HG03066 (cell line): ENCODE measurements at regions not wholly inside any gene's neighbourhood (a gene's known extent, or its start where the extent isn't known, plus 50 kb on each side); places are given as distances from the start of the nearest gene placed in this dataset.

Experiments
- ATAC-seq: cut with Tn5 transposase; IDR thresholded peaks from one replicate; pipeline ENCODE4 v1.9.1; 2021; ENCODE audit warnings: low read depth; ENCODE audit not compliant: unreplicated experiment

DNA sequence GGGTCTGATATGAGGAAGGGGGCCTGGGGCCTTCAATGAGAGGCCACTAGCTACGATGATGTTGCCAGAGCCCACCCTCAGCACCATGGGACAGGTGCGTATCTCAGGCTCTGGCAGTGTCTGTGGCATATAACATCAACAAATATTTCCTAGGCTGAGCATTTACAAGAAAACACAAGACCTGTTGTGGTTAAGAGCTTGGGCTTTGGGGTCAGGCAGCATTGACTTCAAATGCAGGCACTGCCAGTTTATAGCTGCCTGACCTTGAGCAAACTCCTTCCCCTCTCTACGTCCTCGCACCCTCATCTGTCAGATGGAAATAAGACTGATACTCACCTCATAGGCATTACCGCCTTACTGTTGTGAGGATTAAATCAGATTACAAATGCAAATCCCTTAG lies 156.0 kb downstream of the KATNAL1 start:
- ATAC-seq: no peak

DNA sequence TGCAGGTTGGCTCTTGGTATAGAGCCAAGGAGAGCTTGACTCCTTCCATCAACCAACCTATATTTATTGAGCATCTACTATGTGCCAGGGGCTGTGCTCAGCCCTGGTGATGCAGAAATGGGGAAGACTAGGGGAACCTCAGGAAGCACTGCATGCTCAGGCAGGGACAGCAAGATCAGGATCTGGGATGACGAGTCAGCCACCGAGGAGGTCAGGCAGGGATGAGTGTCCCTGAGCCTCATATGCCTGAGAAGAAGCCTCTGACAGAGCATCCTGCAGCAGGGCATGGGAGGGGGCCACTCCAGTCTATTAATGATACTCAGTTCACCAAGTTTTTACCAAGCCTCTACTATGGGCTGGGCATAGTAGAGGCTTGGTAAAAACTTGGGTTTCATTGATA lies 158.1 kb downstream of the KATNAL1 start:
- no peak for ATAC-seq

DNA sequence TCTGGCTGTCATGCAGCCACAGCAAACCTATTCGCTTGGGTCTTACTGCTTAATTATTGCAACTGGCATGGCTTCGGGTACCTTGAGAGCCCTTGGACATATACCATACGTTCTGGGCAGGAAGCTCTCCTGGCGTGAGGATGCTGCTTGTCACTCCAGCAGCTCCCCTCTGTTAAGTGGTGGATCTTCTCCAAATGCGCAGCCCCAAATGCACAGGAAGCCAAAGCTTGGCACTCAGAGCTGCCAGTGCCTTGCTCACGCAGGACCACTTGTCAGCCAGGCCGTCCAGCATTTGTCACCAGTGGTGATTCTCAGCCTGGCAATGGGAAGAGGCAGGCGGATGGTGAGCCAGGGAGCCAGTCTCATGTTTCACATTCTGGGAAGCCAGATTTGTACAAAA lies 158.6 kb downstream of the KATNAL1 start:
- no peak for ATAC-seq

DNA sequence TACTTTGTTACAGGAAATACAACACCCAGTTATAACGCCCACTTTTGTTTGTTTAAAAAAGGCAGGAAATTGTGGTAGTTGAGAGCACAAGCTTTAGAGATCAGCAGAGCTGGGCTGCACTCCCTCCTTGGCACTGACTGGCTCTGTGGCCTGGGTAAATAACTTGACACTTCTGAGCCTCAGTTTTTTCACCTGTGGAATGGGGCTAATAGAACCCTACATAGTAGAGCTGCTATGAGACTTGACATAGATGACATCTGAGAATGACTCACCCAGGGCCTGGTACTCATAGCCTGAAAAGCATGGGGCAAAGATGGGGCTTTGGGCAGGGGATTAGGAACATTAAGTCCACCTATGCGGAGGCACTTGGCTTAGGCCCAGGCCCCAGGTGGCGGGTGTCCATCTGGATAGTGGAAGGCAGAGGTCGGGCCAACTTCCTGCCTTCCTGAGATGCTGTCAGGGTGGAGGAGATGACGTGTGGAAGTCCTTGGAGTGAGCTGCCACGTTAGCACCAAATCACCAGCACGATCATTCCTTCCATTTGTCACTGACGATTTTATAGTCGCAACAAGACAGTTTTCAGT lies 159.1 kb downstream of the KATNAL1 start:
- no peak for ATAC-seq

DNA sequence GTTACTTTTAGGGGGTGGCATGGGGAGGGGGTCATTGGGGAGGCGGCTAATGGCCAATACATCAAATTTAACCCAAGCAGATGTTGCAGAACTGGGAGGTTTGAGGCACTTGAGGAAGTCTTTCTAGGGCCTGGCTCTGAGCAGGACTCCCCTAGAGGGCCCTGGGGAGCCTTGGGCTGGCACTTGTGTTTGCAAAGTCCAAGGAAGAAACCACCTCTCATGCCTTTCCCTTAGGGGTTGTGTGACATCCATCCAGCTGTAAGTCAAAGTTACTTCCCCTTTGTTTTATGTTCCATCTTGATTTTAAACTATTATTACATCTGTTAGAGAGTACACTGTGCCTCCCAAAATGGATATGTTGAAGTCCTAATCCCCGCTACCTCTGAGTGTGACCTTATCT lies 159.9 kb downstream of the KATNAL1 start:
- no peak for ATAC-seq

DNA sequence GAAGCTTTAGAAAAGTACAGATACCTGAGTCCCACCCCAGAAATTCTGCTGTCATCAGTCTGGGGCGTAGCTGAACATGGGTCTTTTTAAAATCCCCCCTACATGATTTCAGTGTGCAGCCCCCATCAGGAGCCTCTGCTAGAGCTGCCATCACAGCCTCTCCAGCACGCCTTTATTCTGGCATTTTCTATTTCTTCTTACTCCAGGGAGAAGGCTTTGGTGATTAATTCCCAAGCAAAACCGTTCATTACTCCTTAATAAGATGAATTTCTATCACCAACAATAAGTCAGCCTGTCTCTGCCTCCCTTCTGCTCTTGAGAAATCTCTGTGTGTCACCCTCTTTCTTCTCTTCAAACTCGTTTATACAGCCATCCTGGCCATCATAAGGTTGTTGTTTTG lies 160.3 kb downstream of the KATNAL1 start:
- no peak for ATAC-seq

DNA sequence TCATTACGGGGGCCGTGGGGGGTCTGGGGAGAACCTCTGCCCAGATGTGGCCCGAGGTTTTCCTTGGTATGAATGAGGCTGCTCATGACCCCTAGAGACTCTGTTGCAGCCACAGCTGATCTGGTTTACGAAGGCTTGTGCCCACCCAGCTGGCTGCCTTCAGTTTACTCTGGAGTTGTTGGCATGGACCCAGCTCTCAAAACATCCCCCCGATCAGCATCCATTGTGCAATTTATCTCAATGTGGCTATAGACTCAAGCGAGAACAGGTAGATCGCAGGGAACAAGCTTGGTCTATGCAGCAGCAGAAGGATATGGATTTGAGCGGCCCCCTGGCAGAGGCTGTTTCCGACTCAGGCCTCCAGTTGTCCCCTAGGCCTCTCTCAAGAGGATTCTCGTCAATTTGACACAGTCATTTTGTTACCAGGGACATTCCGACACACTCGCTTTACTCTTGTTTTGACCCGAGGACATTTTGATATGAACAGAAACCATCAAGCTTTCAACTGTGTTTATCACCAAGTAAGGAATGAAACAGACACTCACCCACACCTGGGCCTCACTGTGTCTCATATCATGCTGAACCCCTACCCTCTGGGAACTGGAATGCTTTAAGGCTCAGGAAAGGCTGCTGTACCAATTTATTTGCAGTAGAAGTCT lies 161.5 kb downstream of the KATNAL1 start:
- ATAC-seq: peak; percentile 45

DNA sequence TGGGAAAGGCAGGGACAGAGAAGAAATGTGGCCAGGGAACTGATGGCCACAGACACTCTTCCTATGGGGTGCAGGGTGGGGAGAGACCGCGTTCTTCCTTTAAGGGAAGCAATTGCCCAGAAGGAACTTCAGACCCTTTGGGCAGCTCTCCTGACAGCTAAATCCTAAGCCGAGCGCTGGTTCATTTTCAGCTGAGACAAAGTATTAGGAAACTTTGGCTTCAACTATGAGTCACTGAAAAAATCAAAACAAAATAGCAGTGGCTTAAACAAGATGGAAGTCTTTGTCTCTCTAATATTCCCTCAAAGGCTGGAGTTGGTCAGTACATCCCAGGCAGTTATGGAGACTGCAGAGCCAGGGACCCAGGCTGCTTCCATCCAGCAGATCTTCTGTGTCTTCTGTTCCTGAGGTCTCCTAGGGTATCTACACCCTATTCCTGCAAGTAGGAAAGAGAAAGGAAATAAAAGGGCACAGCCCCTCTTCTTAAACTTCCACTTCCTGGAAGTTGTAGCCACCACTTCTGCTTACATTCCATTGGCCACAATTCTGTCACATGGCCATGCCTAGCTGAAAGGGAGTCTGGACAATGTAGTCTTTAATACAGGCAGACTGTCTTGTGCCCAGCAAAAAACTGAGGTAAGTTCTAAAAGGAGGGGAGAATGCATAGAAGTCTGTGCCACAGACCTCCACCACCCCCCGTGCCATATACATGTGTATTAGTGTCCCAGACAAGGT lies 163.5 kb downstream of the KATNAL1 start:
- ATAC-seq: no peak

- no peak for ATAC-seq
These were observed 164.7 kb downstream of the KATNAL1 start for GRCh38 chr13:30142486-30143211.

- ATAC-seq: no peak
These were observed 165.4 kb downstream of the KATNAL1 start for GRCh38 chr13:30141775-30142485.

DNA sequence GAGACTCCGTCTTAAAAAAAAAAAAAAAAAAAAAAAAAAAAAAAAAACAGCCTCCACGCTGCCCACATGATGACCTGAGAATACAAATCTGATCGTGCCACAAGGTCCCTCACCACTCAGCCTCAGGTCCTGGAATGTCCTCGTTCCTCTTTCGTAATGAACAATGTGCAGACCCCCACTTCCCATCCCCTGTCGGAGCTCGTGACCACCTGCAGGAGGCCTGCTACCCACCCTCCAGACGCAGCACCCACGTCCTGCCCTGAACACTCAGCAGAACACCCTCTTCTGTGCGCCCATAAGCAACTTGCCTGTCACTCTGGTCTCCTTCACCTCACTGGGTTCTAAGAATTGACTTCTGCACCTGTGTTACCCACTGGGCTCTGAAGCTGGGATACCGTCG lies 166.4 kb downstream of the KATNAL1 start:
- ATAC-seq: no peak

DNA sequence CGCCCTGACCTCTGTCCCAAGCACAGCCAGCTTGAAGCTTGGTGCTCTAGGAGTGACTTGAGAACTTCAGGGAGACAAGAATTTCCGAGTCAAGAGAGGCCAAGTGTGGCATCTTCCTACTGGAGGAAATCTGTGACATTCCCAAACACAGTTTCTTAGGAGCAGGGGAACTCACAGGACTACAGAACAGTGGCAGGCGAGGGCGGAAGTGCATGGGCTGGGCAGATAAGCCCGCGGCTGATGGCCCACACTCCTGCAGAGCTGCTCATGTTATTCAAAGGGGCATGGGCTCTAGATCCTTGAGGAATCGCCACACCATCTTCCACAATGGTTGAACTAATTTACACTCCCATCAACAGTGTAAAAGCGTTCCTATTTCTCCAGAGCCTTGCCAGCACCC lies 168.8 kb downstream of the KATNAL1 start:
- ATAC-seq: no peak

DNA sequence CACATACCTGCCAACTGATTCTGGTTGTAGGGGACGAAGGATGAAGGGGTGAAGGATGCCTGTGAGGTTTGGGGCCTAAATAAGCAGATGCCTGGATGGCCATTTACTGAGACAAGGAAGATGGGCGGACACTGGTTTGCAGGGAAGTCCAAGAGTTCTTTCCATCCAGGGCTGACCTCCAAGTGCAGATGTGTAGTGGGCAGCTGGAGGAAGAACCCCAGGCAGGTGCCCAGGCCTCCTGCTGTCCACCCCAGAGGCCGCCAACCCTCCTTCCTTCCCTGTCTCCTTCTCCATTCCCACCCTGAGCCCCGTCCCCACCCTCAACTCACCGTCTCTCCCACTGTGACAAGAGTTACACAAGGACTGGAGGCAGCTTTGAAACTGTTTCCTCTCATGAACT lies 171.5 kb downstream of the KATNAL1 start:
- no peak for ATAC-seq

GRCh38 chr13:30135351-30135750 lies 172.0 kb downstream of the KATNAL1 start:
- ATAC-seq: no peak

GRCh38 chr13:30134578-30134977 lies 172.8 kb downstream of the KATNAL1 start:
- ATAC-seq: no peak

DNA sequence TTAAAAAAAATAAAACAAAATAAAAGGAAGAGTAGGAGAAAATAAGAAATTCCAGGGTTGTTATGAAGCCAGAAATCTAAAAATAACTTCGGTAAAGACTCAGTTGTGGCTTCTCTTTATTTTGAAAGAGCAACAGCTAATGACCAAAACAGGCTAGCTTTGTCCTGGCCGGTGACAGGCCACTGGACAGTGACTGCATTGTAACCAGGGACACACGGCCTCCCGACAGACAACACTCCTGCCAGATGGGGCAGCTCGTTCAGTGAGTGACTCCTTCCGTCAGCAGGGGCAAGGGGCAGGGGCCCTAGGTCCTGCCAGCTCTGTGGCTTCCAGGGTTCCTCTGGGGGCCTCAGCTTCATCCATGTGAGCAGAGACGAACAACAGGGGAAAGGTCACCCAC lies 173.4 kb downstream of the KATNAL1 start:
- no peak for ATAC-seq

DNA sequence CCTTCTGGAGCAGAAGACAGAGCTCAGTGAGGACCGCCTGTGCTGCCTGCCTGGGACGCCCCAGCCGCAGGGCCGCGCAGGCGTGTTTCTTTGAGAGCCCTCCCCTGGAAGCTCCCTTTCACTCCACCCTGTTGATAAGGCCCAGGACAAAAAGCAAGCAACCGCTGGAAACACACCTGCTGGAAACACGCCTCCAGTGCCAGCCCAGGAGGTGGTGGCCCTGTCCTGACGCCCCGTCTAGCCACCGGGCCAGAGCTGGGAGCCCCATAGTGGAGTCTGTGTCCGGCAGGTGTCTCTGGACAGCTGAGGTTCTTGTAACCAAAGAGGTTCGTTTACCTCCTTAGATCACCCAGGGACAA lies 173.8 kb downstream of the KATNAL1 start:
- ATAC-seq: no peak

- peak; percentile 88 for ATAC-seq
These were observed 174.5 kb downstream of the KATNAL1 start for GRCh38 chr13:30132623-30133553.

DNA sequence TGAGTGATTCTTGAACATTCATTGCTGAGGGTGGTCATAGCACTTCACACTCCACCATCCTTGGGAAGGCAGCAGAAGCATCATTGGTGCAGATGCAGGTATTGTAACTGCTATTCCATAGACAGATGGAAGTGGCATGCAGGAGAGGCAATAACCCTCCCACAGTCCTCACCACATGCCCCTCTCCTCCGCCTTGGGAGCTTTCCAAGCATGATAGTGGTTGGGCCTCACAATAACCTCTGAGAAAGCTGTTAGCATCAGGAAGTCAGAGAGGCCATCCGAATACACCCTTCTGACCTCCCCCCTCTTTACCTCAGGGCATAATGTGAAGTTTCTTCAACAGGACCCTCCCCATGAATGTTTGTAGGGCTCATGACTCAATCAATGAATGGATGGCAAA lies 177.9 kb downstream of the KATNAL1 start:
- no peak for ATAC-seq

DNA sequence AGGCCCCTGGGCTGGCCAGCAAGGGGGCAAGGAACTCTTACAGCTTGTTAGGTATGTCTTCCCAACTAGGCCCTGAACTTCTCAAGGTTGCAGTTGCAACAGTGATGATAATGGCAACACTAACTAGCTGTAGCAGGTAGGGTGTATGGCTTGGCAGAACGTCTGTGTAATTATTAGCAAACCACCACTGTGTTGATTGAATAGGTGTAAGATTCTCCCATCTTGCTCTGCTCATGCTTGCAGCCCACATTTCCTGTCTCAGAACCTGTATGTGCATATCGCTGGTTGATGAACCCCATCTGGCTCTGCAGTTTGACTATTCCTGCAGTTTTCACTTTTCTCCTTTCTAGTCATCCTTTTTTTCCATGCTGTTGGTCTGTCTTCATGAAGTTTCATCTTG lies 178.8 kb downstream of the KATNAL1 start:
- ATAC-seq: no peak
